ENCODE measurements at regions not wholly inside any gene's neighbourhood (a gene's known extent, or its start where the extent isn't known, plus 50 kb on each side); places are given as distances from the start of the nearest gene placed in this dataset.

DNA sequence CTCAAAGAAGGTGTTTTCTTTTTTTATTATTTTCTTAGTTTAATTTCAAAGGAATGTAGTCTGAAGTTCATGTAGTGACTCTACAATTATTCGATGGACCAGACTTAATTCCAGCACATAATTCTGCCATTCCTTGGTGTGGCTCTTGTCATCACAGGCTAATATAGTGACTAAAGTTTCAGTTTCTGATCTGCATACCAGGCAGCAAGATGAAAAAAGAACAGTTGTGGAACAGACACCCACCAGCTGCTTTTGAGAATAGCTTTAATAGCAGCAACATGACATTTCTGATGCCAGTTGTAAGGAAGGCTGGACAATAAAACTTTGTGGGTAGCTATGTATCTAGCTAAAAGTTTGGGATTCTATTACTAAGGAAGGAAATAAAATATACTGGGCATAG, 676.3 kb upstream of the GRAMD2B start:
- TF ChIP-seq SP1 (IDR thresholded peaks at IDR 0.05), result no peak
- TF ChIP-seq HNF4G (IDR thresholded peaks at IDR 0.05), result no peak
- no peak for TF ChIP-seq FOXA2 (IDR thresholded peaks at IDR 0.05)
- Histone ChIP-seq H3K36me3 (ENCODE audit: control insufficient read depth in 4 of 4, insufficient read depth in 3 of 4, low read depth in 1 of 4, low read length in 3 of 4) (no peaks in the 10 kb centered on the region), H3K9me3 (ENCODE audit: control insufficient read depth in 4 of 4, low read length in 3 of 4) (no peaks in the 10 kb centered on the region), H3K4me1 (ENCODE audit: control insufficient read depth in 4 of 4, insufficient read depth in 4 of 4, low read length in 3 of 4) (no peaks in the 10 kb centered on the region), H3K4me3 (ENCODE audit: low read depth in 1 of 3, low read length in 3 of 3) (no peak overlapping the region), H3K27me3 (ENCODE audit: control insufficient read depth in 4 of 4, insufficient read depth in 4 of 4, low read length in 3 of 4) (no peaks in the 10 kb centered on the region), H3K9ac (ENCODE audit: low read depth in 1 of 2, low read length in 2 of 2) (no peak overlapping the region), H3K27ac (ENCODE audit: low read depth in 1 of 2, low read length in 2 of 2) (no peak overlapping the region)
- 96% methylated on average over 1 of the region's 1 CpG for WGBS
- DNase-seq (ENCODE audit: low spot score), result no peak

DNA sequence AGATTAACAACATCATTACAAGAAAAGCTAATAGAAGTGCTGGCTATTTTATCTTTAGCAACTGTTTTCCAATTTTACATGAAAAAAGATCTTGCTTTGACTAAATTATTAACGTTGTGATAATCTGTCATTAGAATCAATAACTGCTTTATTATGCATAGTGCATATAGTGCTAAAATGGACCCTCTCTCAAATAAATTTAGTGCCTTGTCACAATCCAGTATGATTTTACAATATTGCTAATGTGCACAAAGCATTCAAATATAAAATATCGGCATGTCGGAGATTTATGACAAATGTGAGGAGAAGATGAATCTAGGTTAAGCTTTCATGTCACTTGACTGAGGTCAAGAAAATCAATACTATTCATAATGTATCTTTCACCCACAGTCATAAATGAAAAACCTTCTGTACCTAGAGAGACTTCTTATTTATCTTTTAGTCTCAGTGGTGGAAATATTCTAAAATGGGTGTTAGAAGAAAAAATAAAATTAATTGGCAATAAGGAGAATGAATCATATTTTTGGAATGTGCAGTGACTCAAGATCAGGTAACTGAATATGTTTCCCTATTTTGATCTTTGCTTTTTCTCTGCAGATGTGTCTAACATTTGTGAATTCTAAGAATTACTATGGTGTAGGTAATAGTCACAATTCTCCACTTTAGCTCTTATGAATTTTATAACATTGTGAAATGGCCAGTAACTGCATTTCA, 672.9 kb upstream of the GRAMD2B start:
- no peak overlapping the region for H3K9ac ChIP-seq (ENCODE audit: low read depth in 1 of 2, low read length in 2 of 2)
- no peaks in the 10 kb centered on the region for H3K4me1 ChIP-seq (ENCODE audit: control insufficient read depth in 4 of 4, insufficient read depth in 4 of 4, low read length in 3 of 4)
- no peaks in the 10 kb centered on the region for H3K27me3 ChIP-seq (ENCODE audit: control insufficient read depth in 4 of 4, insufficient read depth in 4 of 4, low read length in 3 of 4)
- WGBS, result 88% methylated on average over 3 of the region's 3 CpGs
- no peak for DNase-seq (ENCODE audit: low spot score)
- H3K36me3 ChIP-seq (ENCODE audit: control insufficient read depth in 4 of 4, insufficient read depth in 3 of 4, low read depth in 1 of 4, low read length in 3 of 4), result no peaks in the 10 kb centered on the region
- H3K9me3 ChIP-seq (ENCODE audit: control insufficient read depth in 4 of 4, low read length in 3 of 4), result no peaks in the 10 kb centered on the region
- TF ChIP-seq, protein P1, sequence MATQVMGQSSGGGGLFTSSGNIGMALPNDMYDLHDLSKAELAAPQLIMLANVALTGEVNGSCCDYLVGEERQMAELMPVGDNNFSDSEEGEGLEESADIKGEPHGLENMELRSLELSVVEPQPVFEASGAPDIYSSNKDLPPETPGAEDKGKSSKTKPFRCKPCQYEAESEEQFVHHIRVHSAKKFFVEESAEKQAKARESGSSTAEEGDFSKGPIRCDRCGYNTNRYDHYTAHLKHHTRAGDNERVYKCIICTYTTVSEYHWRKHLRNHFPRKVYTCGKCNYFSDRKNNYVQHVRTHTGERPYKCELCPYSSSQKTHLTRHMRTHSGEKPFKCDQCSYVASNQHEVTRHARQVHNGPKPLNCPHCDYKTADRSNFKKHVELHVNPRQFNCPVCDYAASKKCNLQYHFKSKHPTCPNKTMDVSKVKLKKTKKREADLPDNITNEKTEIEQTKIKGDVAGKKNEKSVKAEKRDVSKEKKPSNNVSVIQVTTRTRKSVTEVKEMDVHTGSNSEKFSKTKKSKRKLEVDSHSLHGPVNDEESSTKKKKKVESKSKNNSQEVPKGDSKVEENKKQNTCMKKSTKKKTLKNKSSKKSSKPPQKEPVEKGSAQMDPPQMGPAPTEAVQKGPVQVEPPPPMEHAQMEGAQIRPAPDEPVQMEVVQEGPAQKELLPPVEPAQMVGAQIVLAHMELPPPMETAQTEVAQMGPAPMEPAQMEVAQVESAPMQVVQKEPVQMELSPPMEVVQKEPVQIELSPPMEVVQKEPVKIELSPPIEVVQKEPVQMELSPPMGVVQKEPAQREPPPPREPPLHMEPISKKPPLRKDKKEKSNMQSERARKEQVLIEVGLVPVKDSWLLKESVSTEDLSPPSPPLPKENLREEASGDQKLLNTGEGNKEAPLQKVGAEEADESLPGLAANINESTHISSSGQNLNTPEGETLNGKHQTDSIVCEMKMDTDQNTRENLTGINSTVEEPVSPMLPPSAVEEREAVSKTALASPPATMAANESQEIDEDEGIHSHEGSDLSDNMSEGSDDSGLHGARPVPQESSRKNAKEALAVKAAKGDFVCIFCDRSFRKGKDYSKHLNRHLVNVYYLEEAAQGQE (IDR thresholded peaks at IDR 0.05), result no peak
- TF ChIP-seq FOXA2 (IDR thresholded peaks at IDR 0.05) (no peak), YY1 (IDR thresholded peaks at IDR 0.05) (no peak), SP1 (IDR thresholded peaks at IDR 0.05) (no peak), GABPA (IDR thresholded peaks at IDR 0.05 in 1 of 2, conservative IDR thresholded peaks at IDR 0.05 in 1 of 2) (no peak), HNF4G (IDR thresholded peaks at IDR 0.05) (no peak)
- TF ChIP-seq, protein P2, sequence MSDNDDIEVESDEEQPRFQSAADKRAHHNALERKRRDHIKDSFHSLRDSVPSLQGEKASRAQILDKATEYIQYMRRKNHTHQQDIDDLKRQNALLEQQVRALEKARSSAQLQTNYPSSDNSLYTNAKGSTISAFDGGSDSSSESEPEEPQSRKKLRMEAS (IDR thresholded peaks at IDR 0.05), result no peak
- TF ChIP-seq, protein P3, sequence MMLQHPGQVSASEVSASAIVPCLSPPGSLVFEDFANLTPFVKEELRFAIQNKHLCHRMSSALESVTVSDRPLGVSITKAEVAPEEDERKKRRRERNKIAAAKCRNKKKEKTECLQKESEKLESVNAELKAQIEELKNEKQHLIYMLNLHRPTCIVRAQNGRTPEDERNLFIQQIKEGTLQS (IDR thresholded peaks at IDR 0.05), result no peak
- TF ChIP-seq, protein P4, sequence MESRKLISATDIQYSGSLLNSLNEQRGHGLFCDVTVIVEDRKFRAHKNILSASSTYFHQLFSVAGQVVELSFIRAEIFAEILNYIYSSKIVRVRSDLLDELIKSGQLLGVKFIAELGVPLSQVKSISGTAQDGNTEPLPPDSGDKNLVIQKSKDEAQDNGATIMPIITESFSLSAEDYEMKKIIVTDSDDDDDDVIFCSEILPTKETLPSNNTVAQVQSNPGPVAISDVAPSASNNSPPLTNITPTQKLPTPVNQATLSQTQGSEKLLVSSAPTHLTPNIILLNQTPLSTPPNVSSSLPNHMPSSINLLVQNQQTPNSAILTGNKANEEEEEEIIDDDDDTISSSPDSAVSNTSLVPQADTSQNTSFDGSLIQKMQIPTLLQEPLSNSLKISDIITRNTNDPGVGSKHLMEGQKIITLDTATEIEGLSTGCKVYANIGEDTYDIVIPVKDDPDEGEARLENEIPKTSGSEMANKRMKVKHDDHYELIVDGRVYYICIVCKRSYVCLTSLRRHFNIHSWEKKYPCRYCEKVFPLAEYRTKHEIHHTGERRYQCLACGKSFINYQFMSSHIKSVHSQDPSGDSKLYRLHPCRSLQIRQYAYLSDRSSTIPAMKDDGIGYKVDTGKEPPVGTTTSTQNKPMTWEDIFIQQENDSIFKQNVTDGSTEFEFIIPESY (IDR thresholded peaks at IDR 0.05), result no peak
- H3K4me3 ChIP-seq (ENCODE audit: low read depth in 1 of 3, low read length in 3 of 3), result no peak overlapping the region
- H3K27ac ChIP-seq (ENCODE audit: low read depth in 1 of 2, low read length in 2 of 2), result no peak overlapping the region

DNA sequence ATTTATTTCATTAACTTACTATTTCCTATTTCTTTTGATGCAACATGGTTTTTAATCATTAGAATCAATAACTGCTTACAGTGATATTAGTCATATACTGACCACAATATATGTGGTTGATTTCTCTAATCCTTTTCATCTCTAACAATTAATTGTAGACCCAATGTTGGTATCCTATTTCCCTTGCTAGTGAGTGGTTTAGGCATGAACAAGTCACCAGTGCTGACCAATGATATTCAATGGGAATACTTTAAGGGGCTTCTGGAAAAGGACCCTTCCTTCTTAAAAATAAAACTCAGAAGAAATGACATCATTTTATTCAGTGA, 672.4 kb upstream of the GRAMD2B start:
- no peaks in the 10 kb centered on the region for H3K9me3 ChIP-seq (ENCODE audit: control insufficient read depth in 4 of 4, low read length in 3 of 4)
- H3K9ac ChIP-seq (ENCODE audit: low read depth in 1 of 2, low read length in 2 of 2), result no peak overlapping the region
- TF ChIP-seq FOXA1 (IDR thresholded peaks at IDR 0.05), result no peak
- no peak for TF ChIP-seq TAF1 (conservative IDR thresholded peaks at IDR 0.05)
- no peak for TF ChIP-seq JUND (IDR thresholded peaks at IDR 0.05)
- DNase-seq (ENCODE audit: low spot score), result no peak
- no peak overlapping the region for H3K4me3 ChIP-seq (ENCODE audit: low read depth in 1 of 3, low read length in 3 of 3)
- no peak overlapping the region for H3K27ac ChIP-seq (ENCODE audit: low read depth in 1 of 2, low read length in 2 of 2)
- no peaks in the 10 kb centered on the region for H3K27me3 ChIP-seq (ENCODE audit: control insufficient read depth in 4 of 4, insufficient read depth in 4 of 4, low read length in 3 of 4)
- H3K36me3 ChIP-seq (ENCODE audit: control insufficient read depth in 4 of 4, insufficient read depth in 3 of 4, low read depth in 1 of 4, low read length in 3 of 4), result no peaks in the 10 kb centered on the region
- no peaks in the 10 kb centered on the region for H3K4me1 ChIP-seq (ENCODE audit: control insufficient read depth in 4 of 4, insufficient read depth in 4 of 4, low read length in 3 of 4)

Data from liver (tissue), 7 donors.